Trophoblast cell (in vitro differentiated cells and primary cell): ENCODE measurements at regions not wholly inside any gene's neighbourhood (a gene's known extent, or its start where the extent isn't known, plus 50 kb on each side); places are given as distances from the start of the nearest gene placed in this dataset.

Source experiments
- DNase-seq, 2 donors: peaks; one replicate each; pipeline ENCODE4 v3.0.0-alpha.2; 2016
- H2AFZ ChIP-seq: 2 replicates; pipeline ENCODE4 v1.6.1; 2013; ENCODE audit warnings: low read length, moderate library complexity, mild to moderate bottlenecking; ENCODE audit not compliant: insufficient read depth, poor library complexity
- H2AK5ac ChIP-seq: 2 replicates; pipeline ENCODE4 v1.6.1; 2013; ENCODE audit warnings: mild to moderate bottlenecking, low read length
- H2BK120ac ChIP-seq: 2 replicates; pipeline ENCODE4 v1.6.1; 2013; ENCODE audit warnings: low read length, mild to moderate bottlenecking, moderate library complexity; ENCODE audit not compliant: insufficient read depth, poor library complexity
- H2BK12ac ChIP-seq: 2 replicates; pipeline ENCODE4 v1.6.1; 2013; ENCODE audit warnings: mild to moderate bottlenecking, low read length, moderate library complexity
- H2BK5ac ChIP-seq: 2 replicates; pipeline ENCODE4 v1.6.1; 2013; ENCODE audit warnings: low read length, low read depth, moderate library complexity, mild to moderate bottlenecking; ENCODE audit not compliant: poor library complexity
- H3K14ac ChIP-seq: 2 replicates; pipeline ENCODE4 v1.6.1; 2013; ENCODE audit warnings: mild to moderate bottlenecking, low read length
- H3K18ac ChIP-seq: 2 replicates; pipeline ENCODE4 v1.6.1; 2013; ENCODE audit warnings: mild to moderate bottlenecking, low read length
- H3K23ac ChIP-seq: 2 replicates; pipeline ENCODE4 v1.6.1; 2013; ENCODE audit warnings: low read length
- H3K27ac ChIP-seq: 2 replicates; pipeline ENCODE4 v1.5.1; 2013; ENCODE audit warnings: low read depth, mild to moderate bottlenecking, inconsistent platforms, low read length, moderate library complexity
- H3K27me3 ChIP-seq: 2 replicates; pipeline ENCODE4 v1.6.1; 2013; ENCODE audit warnings: inconsistent platforms, mild to moderate bottlenecking, low read length, moderate library complexity; ENCODE audit not compliant: insufficient read depth
- H3K36me3 ChIP-seq, 2 experiments: 1 replicate in 1 of 2; 2 replicates in 1 of 2; pipeline ENCODE4 v1.6.1; 2013; ENCODE audit warnings: low read length in 2 of 2, mild to moderate bottlenecking in 2 of 2, moderate library complexity in 1 of 2; ENCODE audit not compliant: insufficient read depth in 2 of 2, control insufficient read depth in 1 of 2
- H3K4ac ChIP-seq: 2 replicates; pipeline ENCODE4 v1.6.1; 2013; ENCODE audit warnings: low read depth, mild to moderate bottlenecking, low read length, moderate library complexity
- H3K4me1 ChIP-seq, 2 experiments: 1 replicate in 1 of 2; 2 replicates in 1 of 2; pipeline ENCODE4 v1.6.1; 2013; ENCODE audit warnings: low read length in 2 of 2, mild to moderate bottlenecking in 2 of 2, moderate library complexity in 1 of 2; ENCODE audit not compliant: insufficient read depth in 2 of 2, control insufficient read depth in 1 of 2
- H3K4me2 ChIP-seq: 2 replicates; pipeline ENCODE4 v1.6.1; 2013; ENCODE audit warnings: inconsistent platforms, mild to moderate bottlenecking, low read length, moderate library complexity
- H3K4me3 ChIP-seq: 2 replicates; pipeline ENCODE4 v1.5.1; 2013; ENCODE audit warnings: mild to moderate bottlenecking, low read depth, low read length, inconsistent platforms
- H3K79me1 ChIP-seq: one replicate; pipeline ENCODE4 v1.6.1; 2013; ENCODE audit warnings: low read length
- H3K79me2 ChIP-seq: 2 replicates; pipeline ENCODE4 v1.6.1; 2013; ENCODE audit warnings: low read length, mild to moderate bottlenecking; ENCODE audit not compliant: control insufficient read depth, insufficient read depth, poor library complexity
- H3K9ac ChIP-seq: 2 replicates; pipeline ENCODE4 v1.6.1; 2013; ENCODE audit warnings: mild to moderate bottlenecking, low read length
- H3K9me3 ChIP-seq: 2 replicates; pipeline ENCODE4 v1.6.1; 2013; ENCODE audit warnings: low read depth, mild to moderate bottlenecking, control low read depth, inconsistent platforms, low read length; ENCODE audit not compliant: insufficient read depth
- H4K12ac ChIP-seq: 2 replicates; pipeline ENCODE4 v1.6.1; 2013; ENCODE audit warnings: low read depth, mild to moderate bottlenecking, low read length, moderate library complexity
- H4K8ac ChIP-seq: 2 replicates; pipeline ENCODE4 v1.6.1; 2013; ENCODE audit warnings: low read depth, mild to moderate bottlenecking, low read length, moderate library complexity
- H4K91ac ChIP-seq: one replicate; pipeline ENCODE4 v1.6.1; 2013; ENCODE audit warnings: low read depth, mild to moderate bottlenecking, low read length, moderate library complexity
- WGBS: extraction: QIAGEN DNeasy Blood & Tissue Kit; methylation state at CpG from one replicate; pipeline ENCODE4 v1.1.7; 2013; ENCODE audit warnings: missing lambda C conversion rate; ENCODE audit not compliant: insufficient read length, insufficient coverage; ENCODE audit errors: extremely low coverage; 5-methylcytosine and 5-hydroxymethylcytosine counted together

GRCh38 chr21:14645702-14646101 is 99.6 kb upstream of the SAMSN1 start:
- H3K4ac ChIP-seq: no peak overlapping the region
- WGBS: no CpG with 5 or more reads among the region's 4 CpGs
- H2BK5ac ChIP-seq: no peak overlapping the region
- H2BK12ac ChIP-seq: no peak overlapping the region
- H3K36me3 ChIP-seq: no peaks in the 10 kb centered on the region
- no peak overlapping the region for H4K8ac ChIP-seq
- H3K9ac ChIP-seq: no peak overlapping the region
- no peak overlapping the region for H4K91ac ChIP-seq
- no peak overlapping the region for H3K27ac ChIP-seq
- peaks cover 1% of the 10 kb centered on the region for H3K9me3 ChIP-seq
- no peaks in the 10 kb centered on the region for H3K27me3 ChIP-seq
- no peak overlapping the region for H2BK120ac ChIP-seq
- H4K12ac ChIP-seq: no peak overlapping the region
- no peaks in the 10 kb centered on the region for H3K4me1 ChIP-seq
- no peak overlapping the region for H3K23ac ChIP-seq
- H3K79me1 ChIP-seq: no peaks in the 10 kb centered on the region
- H3K79me2 ChIP-seq: no peaks in the 10 kb centered on the region
- H3K4me2 ChIP-seq: no peak overlapping the region
- no peak overlapping the region for H3K18ac ChIP-seq
- DNase-seq: no peak
- no peak overlapping the region for H2AK5ac ChIP-seq
- H3K14ac ChIP-seq: no peak overlapping the region
- no peak overlapping the region for H3K4me3 ChIP-seq
- no peak overlapping the region for H2AFZ ChIP-seq

GRCh38 chr21:14632359-14632758 is 86.2 kb upstream of the SAMSN1 start:
- H3K18ac ChIP-seq: no peak overlapping the region
- no peak overlapping the region for H4K12ac ChIP-seq
- no peak overlapping the region for H3K4me2 ChIP-seq
- H3K27me3 ChIP-seq: no peaks in the 10 kb centered on the region
- no peaks in the 10 kb centered on the region for H3K9me3 ChIP-seq
- H2AFZ ChIP-seq: no peak overlapping the region
- no peak overlapping the region for H3K14ac ChIP-seq
- no peak overlapping the region for H4K91ac ChIP-seq
- H2BK120ac ChIP-seq: no peak overlapping the region
- no peaks in the 10 kb centered on the region for H3K4me1 ChIP-seq
- no peak overlapping the region for H3K4me3 ChIP-seq
- no peak overlapping the region for H4K8ac ChIP-seq
- H3K79me1 ChIP-seq: no peaks in the 10 kb centered on the region
- H3K36me3 ChIP-seq: no peaks in the 10 kb centered on the region
- no peaks in the 10 kb centered on the region for H3K79me2 ChIP-seq
- no peak overlapping the region for H3K9ac ChIP-seq
- H3K4ac ChIP-seq: no peak overlapping the region
- H2AK5ac ChIP-seq: no peak overlapping the region
- no peak for DNase-seq
- no CpG with 5 or more reads among the region's 1 CpG for WGBS
- no peak overlapping the region for H3K27ac ChIP-seq
- H2BK12ac ChIP-seq: no peak overlapping the region
- no peak overlapping the region for H2BK5ac ChIP-seq
- H3K23ac ChIP-seq: no peak overlapping the region

GRCh38 chr21:14630556-14631069 is 84.5 kb upstream of the SAMSN1 start:
- no peak overlapping the region for H4K12ac ChIP-seq
- no peak for DNase-seq
- H4K91ac ChIP-seq: no peak overlapping the region
- no peak overlapping the region for H3K4me3 ChIP-seq
- WGBS: no CpG with 5 or more reads among the region's 2 CpGs
- H3K14ac ChIP-seq: no peak overlapping the region
- no peak overlapping the region for H3K9ac ChIP-seq
- H4K8ac ChIP-seq: no peak overlapping the region
- no peaks in the 10 kb centered on the region for H3K79me1 ChIP-seq
- no peaks in the 10 kb centered on the region for H3K9me3 ChIP-seq
- no peak overlapping the region for H3K23ac ChIP-seq
- no peaks in the 10 kb centered on the region for H3K79me2 ChIP-seq
- H3K27me3 ChIP-seq: no peaks in the 10 kb centered on the region
- no peak overlapping the region for H3K27ac ChIP-seq
- H2BK5ac ChIP-seq: no peak overlapping the region
- no peaks in the 10 kb centered on the region for H3K36me3 ChIP-seq
- no peaks in the 10 kb centered on the region for H3K4me1 ChIP-seq
- H3K4me2 ChIP-seq: no peak overlapping the region
- H2BK12ac ChIP-seq: no peak overlapping the region
- no peak overlapping the region for H2AFZ ChIP-seq
- no peak overlapping the region for H2BK120ac ChIP-seq
- no peak overlapping the region for H2AK5ac ChIP-seq
- no peak overlapping the region for H3K18ac ChIP-seq
- no peak overlapping the region for H3K4ac ChIP-seq

- H3K79me1 ChIP-seq: no peaks in the 10 kb centered on the region
- no peak overlapping the region for H3K18ac ChIP-seq
- no peak overlapping the region for H2BK5ac ChIP-seq
- no peak overlapping the region for H3K4me3 ChIP-seq
- no peaks in the 10 kb centered on the region for H3K36me3 ChIP-seq
- H3K23ac ChIP-seq: no peak overlapping the region
- no peak overlapping the region for H4K91ac ChIP-seq
- H3K27ac ChIP-seq: no peak overlapping the region
- no peaks in the 10 kb centered on the region for H3K9me3 ChIP-seq
- H3K27me3 ChIP-seq: no peaks in the 10 kb centered on the region
- no peaks in the 10 kb centered on the region for H3K79me2 ChIP-seq
- no peak overlapping the region for H4K8ac ChIP-seq
- WGBS: no CpG with 5 or more reads among the region's 5 CpGs
- no peak overlapping the region for H3K4me2 ChIP-seq
- H4K12ac ChIP-seq: no peak overlapping the region
- H2AK5ac ChIP-seq: no peak overlapping the region
- no peak overlapping the region for H3K9ac ChIP-seq
- no peak overlapping the region for H2BK12ac ChIP-seq
- H3K4me1 ChIP-seq: no peaks in the 10 kb centered on the region
- no peak overlapping the region for H2BK120ac ChIP-seq
- H2AFZ ChIP-seq: no peak overlapping the region
- DNase-seq: no peak
- no peak overlapping the region for H3K4ac ChIP-seq
- H3K14ac ChIP-seq: no peak overlapping the region
Measured at GRCh38 chr21:14629461-14629860, 83.3 kb upstream of the SAMSN1 start.
